HepG2 (cell line): ENCODE measurements at regions not wholly inside any gene's neighbourhood (a gene's known extent, or its start where the extent isn't known, plus 50 kb on each side); places are given as distances from the start of the nearest gene placed in this dataset.

Source experiments
- CTCF ChIP-seq: sonication (generic); formaldehyde crosslinking; IDR thresholded peaks from 2 replicates; pipeline ENCODE4 v1.5.0; 2020; ENCODE audit warnings: mild to moderate bottlenecking, missing genetic modification reagents, moderate library complexity
- POLR2A ChIP-seq, 2 experiments: IDR thresholded peaks; 2 replicates each; pipeline ENCODE4 v1.6.1; 2011; ENCODE audit warnings: low read depth in 2 of 2, low read length in 2 of 2, mild to moderate bottlenecking in 1 of 2, moderate library complexity in 1 of 2; ENCODE audit not compliant: insufficient read depth in 1 of 2
- ZBTB26 ChIP-seq: IDR thresholded peaks from 2 replicates; pipeline ENCODE4 v1.6.1; 2016; ENCODE audit warnings: missing compliant biosample characterization, missing genetic modification reagents, borderline replicate concordance

GRCh38 chr10:60726257-60726656, 52.0 kb upstream of the CDK1 start:
- no peak for TF ChIP-seq POLR2A (IDR thresholded peaks at IDR 0.05; ENCODE audit: insufficient read depth in 1 of 2, low read depth in 2 of 2, low read length in 2 of 2)
- no peak for TF ChIP-seq ZBTB26 (CRISPR knock-in tag)
- no peak for TF ChIP-seq CTCF (CRISPR knock-in tag)
